Jurkat, Clone E6-1 (cell line): ENCODE measurements at regions not wholly inside any gene's neighbourhood (a gene's known extent, or its start where the extent isn't known, plus 50 kb on each side); places are given as distances from the start of the nearest gene placed in this dataset.
"Not testable (repeated sequence)": the region's sequence is repeated elsewhere in the genome, so short reads cannot be mapped to it uniquely, and the experiment has no call there.

Source experiments
- DNase-seq: peaks from one replicate; pipeline ENCODE4 v3.0.0-alpha.2; 2011; ENCODE audit warnings: low read depth, low spot score
- H3K4me3 ChIP-seq: 2 replicates; pipeline ENCODE4 v1.5.1; 2011; ENCODE audit warnings: mild to moderate bottlenecking, low read length, control low read depth, moderate library complexity

DNA sequence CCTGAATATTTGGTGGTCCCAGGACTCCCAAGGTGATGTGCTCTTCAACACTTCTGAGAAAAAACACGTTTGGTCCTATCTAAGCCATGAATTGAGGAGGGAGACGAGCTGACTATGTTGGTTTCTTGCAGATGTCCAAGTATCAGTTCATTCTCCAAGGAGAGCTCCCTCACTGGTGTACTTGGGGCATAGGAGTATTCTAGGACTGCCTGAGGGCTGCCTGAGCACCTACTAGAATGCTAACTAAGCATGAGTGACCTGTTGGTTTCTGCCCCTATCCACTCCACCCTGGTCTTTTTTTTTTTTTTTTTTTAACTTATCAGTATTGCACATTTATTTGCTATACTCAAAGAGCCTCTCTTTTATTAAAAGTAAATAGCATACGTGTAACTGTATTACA lies 200.5 kb upstream of the FANCL start:
- H3K4me3 ChIP-seq = no peak overlapping the region
- no peak for DNase-seq

DNA sequence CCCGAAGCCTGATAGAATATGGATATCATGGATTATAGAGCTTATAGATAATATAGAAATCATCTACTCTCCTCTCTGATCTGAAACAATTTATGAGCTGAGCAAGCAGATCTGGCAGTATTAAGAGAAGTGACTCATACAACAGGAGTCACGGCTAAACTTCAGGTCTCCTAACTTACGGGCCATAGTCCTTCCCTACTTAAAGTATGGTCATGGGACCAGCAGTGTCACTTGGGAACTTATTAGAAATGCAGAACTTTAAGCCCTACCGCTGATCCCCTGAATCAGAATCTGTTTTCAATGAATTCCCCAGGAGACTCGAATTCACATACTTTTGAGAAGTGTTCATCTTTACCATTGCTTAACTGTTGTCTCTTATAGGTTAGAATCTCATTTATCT lies 195.7 kb upstream of the FANCL start:
- DNase-seq = no peak
- no peak overlapping the region for H3K4me3 ChIP-seq

- no peak overlapping the region for H3K4me3 ChIP-seq
- DNase-seq = no peak
Measured at GRCh38 chr2:58435246-58435645, 194.1 kb upstream of the FANCL start.

DNA sequence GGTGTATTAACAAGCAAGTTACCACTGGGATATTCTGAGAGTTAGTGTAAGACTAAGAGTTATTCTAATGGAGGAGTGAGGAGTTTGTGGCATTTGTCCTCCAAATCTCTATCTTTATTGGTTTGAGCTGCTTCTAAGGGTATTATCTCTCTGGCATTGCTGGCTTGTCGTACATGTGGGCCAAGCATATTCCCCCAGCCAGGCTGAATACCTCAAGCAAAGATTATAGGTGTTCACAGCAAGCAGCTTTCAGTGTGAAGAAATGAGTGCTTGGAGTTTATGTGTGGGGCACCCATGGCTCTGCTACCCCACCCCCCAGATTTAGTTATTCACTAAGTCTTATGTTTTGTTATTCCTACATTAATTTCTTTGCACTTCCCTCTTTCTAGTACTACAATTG lies 193.6 kb upstream of the FANCL start:
- DNase-seq = no peak
- H3K4me3 ChIP-seq = no peak overlapping the region

GRCh38 chr2:58432491-58433170 lies 191.5 kb upstream of the FANCL start:
- no peak for DNase-seq
- H3K4me3 ChIP-seq = no peak overlapping the region

GRCh38 chr2:58429014-58429875 lies 188.1 kb upstream of the FANCL start:
- no peak overlapping the region for H3K4me3 ChIP-seq
- DNase-seq = no peak

GRCh38 chr2:58428096-58429013 lies 187.2 kb upstream of the FANCL start:
- H3K4me3 ChIP-seq = peak overlapping the region; percentile 47
- DNase-seq = no peak

- H3K4me3 ChIP-seq = peak overlapping the region; percentile 47
- no peak for DNase-seq
Measured at GRCh38 chr2:58427572-58428095, 186.5 kb upstream of the FANCL start.

- no peak overlapping the region for H3K4me3 ChIP-seq
- no peak for DNase-seq
Measured at GRCh38 chr2:58425368-58425767, 184.2 kb upstream of the FANCL start.

- no peak for DNase-seq
Measured at GRCh38 chr2:58419983-58420382, 178.9 kb upstream of the FANCL start.

GRCh38 chr2:58416696-58417095 lies 175.6 kb upstream of the FANCL start:
- no peak for DNase-seq
- no peak overlapping the region for H3K4me3 ChIP-seq

More at GRCh38 chr2:58419983-58420382, 178.9 kb upstream of the FANCL start:
- no peak overlapping the region for H3K4me3 ChIP-seq

- DNase-seq = no peak
- H3K4me3 ChIP-seq = no peak overlapping the region
Measured at GRCh38 chr2:58414506-58414905, 173.4 kb upstream of the FANCL start.

GRCh38 chr2:58410549-58410948 lies 169.4 kb upstream of the FANCL start:
- DNase-seq = no peak
- H3K4me3 ChIP-seq = no peak overlapping the region

- H3K4me3 ChIP-seq = no peak overlapping the region
- DNase-seq = no peak
Measured at GRCh38 chr2:58407487-58407886, 166.4 kb upstream of the FANCL start.

DNA sequence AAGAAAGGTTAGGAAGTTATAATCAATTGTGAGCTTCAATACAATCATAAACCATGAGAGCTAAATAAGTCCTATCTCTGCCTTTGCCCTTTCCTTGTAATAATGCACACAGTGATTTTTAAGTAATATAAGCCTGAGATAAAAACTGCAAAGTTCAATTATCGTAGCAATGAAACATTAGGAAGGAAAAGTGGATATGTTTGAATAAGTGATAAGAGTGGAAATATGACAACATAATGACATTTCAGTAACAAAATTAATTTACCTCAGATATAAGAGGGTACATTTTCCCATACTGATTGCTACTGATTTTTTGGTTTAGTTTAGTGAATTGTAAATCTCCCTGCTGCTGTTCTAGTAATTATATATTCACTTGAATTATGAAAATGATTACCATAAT lies 164.2 kb upstream of the FANCL start:
- no peak overlapping the region for H3K4me3 ChIP-seq
- no peak for DNase-seq

- H3K4me3 ChIP-seq = no peak overlapping the region
- no peak for DNase-seq
Measured at GRCh38 chr2:58401936-58402335, 160.8 kb upstream of the FANCL start.

DNA sequence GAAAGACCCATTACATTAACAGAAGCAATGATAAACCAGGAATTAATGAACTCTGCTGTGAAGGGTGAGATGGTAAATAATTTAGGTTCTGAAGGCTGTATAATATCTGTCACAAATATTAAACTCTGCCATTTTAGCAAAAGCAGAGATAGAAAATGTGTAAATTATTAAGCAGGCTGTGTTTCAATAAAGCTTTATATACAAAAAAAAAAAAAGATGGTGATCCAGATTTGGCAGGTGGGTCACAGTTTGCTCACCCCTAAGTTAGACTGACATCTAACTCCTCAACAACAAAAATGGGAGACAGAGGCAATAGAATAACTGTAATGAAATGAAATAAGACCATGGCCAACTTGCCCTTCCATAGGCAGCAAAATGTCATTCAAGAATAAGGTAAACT lies 157.3 kb upstream of the FANCL start:
- DNase-seq = no peak
- no peak overlapping the region for H3K4me3 ChIP-seq

DNA sequence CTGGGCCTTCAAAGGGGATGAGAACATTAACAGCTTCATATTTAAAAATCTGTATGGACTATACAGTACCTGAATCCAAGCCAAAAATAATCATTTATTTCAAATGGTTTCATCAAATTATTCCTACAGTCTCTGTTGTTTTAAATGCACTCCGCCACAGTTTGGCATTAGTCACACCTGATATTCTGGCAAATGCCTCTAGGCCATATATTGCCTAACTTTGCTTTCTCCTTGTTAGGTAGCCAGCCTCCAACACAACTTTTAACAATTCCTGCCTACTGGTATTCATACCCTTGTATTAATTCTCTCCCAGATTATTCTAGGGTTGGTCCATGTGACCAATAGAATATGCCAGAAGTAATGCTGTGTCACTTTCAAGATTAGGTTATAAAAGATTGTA lies 146.6 kb upstream of the FANCL start:
- no peak overlapping the region for H3K4me3 ChIP-seq
- DNase-seq = no peak

- DNase-seq, H3K4me3 ChIP-seq: not testable (repeated sequence)
Measured at GRCh38 chr2:58386904-58387303, 145.8 kb upstream of the FANCL start.
